ENCODE measurements at regions not wholly inside any gene's neighbourhood (a gene's known extent, or its start where the extent isn't known, plus 50 kb on each side); places are given as distances from the start of the nearest gene placed in this dataset.

GRCh38 chr20:52817511-52817910 is 154.6 kb upstream of the TSHZ2 start:
- DNase-seq, result no peak

GRCh38 chr20:52814371-52814770 is 157.8 kb upstream of the TSHZ2 start:
- no peak for DNase-seq

- no peak for DNase-seq
Observed at GRCh38 chr20:52812231-52812847, 159.8 kb upstream of the TSHZ2 start.

- DNase-seq, result no peak
Observed at GRCh38 chr20:52809003-52809402, 163.2 kb upstream of the TSHZ2 start.

- no peak for DNase-seq
Observed at GRCh38 chr20:52806918-52807317, 165.2 kb upstream of the TSHZ2 start.

- DNase-seq, result no peak
Observed at GRCh38 chr20:52805843-52806242, 166.3 kb upstream of the TSHZ2 start.

GRCh38 chr20:52805296-52805571 is 166.9 kb upstream of the TSHZ2 start:
- DNase-seq, result no peak

GRCh38 chr20:52804497-52805295 is 167.5 kb upstream of the TSHZ2 start:
- DNase-seq, result no peak

- no peak for DNase-seq
Observed at GRCh38 chr20:52801628-52802006, 170.5 kb upstream of the TSHZ2 start.

- DNase-seq, result no peak
Observed at GRCh38 chr20:52800734-52801627, 171.2 kb upstream of the TSHZ2 start.

GRCh38 chr20:52799130-52799529 is 173.0 kb upstream of the TSHZ2 start:
- DNase-seq, result no peak

- no peak for DNase-seq
Observed at GRCh38 chr20:52798124-52798523, 174.0 kb upstream of the TSHZ2 start.

- DNase-seq, result no peak
Observed at GRCh38 chr20:52794853-52795252, 177.3 kb upstream of the TSHZ2 start.

GRCh38 chr20:52793339-52793963 is 178.7 kb upstream of the TSHZ2 start:
- no peak for DNase-seq

GRCh38 chr20:52791091-52791490 is 181.1 kb upstream of the TSHZ2 start:
- no peak for DNase-seq

GRCh38 chr20:52789716-52790115 is 182.4 kb upstream of the TSHZ2 start:
- DNase-seq, result no peak

- no peak for DNase-seq
Observed at GRCh38 chr20:52787962-52788361, 184.2 kb upstream of the TSHZ2 start.

- no peak for DNase-seq
Observed at GRCh38 chr20:52787216-52787615, 184.9 kb upstream of the TSHZ2 start.

- no peak for DNase-seq
Observed at GRCh38 chr20:52785679-52786078, 186.5 kb upstream of the TSHZ2 start.

- DNase-seq, result peak in 1 of 2 experiments; percentile 15
Observed at GRCh38 chr20:52783769-52784168, 188.4 kb upstream of the TSHZ2 start.

- DNase-seq, result no peak
Observed at GRCh38 chr20:52780462-52780861, 191.7 kb upstream of the TSHZ2 start.

- no peak for DNase-seq
Observed at GRCh38 chr20:52779125-52779524, 193.0 kb upstream of the TSHZ2 start.

- DNase-seq, result no peak
Observed at GRCh38 chr20:52777171-52777570, 195.0 kb upstream of the TSHZ2 start.

Measured in NCI-H526 (cell line).